ENCODE measurements at regions not wholly inside any gene's neighbourhood (a gene's known extent, or its start where the extent isn't known, plus 50 kb on each side); places are given as distances from the start of the nearest gene placed in this dataset.
"Not testable (repeated sequence)": the region's sequence is repeated elsewhere in the genome, so short reads cannot be mapped to it uniquely, and the experiment has no call there.

DNA sequence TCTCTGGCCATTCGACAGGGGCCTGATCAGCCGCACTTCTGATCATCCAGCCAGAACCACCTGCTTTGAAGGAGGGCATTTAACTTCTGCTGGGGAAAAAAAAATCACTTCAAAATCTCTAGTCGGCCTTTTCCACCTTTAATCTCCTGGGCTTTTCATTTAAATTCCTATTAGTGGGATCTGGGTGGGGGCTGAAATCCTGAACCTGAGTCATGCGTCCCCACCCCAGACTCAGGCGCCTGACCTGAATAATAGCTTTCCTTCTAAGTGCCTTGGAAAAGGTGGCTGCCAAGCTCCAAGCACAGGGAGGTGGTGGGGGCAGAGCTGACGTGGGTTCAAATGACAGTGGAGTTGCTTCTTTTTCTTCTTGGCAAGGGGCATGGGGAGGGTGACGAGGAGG, 246.0 kb upstream of the EXOC2 start:
- no peak for DNase-seq (ENCODE audit: low spot score)

DNA sequence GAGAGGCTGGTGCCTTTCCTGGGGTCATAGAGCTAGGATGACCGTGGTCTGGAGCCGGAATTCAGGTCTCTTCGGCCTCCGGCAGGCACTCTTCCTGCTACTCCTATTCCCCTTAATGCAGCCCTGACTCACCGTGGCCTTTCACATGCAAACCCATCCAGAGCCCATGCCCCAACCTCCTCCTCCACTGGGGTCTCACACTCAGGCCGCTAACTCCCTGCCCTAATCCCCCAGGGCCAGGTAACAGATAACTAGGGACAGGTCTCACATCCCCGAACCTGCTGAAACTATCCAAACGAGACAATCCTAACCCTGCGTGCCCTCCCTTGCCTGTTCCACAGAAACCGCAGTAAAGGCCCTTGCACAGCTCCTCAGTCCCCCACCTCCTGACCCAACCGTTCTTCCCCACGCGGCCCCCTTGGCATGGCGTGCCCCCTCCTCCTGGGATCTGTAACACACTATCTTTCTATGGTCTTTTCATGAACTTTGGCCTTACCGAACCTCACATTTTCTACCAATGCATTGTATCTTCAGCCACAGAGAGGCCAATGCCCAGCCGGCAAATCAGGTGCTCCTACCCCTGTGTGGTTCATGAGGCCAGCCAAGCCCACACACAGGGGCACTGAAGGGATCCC, 245.4 kb upstream of the EXOC2 start:
- DNase-seq (ENCODE audit: low spot score) = no peak

DNA sequence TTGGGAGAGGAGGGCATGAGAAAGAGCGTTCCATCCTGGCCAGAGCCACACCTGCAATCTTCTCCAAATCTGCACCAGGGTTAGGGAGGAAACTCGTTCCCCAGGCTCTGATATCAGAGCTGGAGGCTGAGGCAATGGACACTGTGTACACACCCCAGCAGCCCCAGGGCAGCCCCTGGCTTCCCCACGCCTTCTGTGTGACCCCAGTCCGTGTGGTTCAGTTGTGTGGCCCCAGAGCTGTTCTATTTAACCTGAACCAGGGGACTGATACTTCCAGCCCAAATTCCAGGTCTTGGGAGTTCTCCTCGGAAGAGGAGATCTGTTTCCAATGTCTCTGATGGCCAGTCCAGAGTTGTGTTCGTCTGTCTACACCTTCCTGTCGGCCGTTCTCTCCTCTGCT, 242.6 kb upstream of the EXOC2 start:
- DNase-seq (ENCODE audit: low spot score) = no peak

DNA sequence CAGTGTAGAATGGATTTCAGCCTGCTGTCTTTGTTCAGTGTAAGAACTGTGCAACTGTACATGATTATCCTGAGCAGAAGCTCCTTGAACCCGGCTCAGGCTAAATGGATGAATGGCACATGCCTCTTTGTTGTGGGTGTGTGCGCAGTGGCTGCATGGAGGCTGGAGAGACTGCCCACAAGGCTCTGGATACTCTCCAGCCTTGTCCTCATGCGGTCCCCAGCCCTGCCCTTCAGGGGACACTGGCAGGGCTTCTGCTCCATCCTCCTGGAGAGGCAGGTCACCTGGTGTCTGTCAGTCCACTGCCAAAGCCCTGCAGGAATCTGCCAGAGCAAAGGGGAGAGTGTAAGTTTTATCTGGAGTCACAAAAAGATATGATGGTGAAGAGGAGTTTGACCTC, 241.7 kb upstream of the EXOC2 start:
- no peak for DNase-seq (ENCODE audit: low spot score)

DNA sequence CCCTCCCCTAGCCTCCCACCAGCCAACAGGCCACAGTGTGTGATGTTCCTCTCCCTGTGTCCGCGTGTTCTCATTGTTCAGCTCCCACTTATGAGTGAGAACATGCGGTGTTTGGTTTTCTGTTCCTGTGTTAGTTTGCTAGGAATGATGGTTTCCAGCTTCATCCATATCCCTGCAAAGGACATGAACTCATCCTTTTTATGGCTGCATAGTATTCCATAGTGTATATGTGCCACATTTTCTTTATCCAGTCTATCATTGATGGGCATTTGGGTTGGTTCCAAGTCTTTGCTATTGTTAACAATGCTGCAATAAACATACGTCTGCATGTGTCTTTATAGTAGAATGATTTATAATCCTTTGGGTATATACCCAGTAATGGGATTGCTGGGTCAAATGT, 239.0 kb upstream of the EXOC2 start:
- DNase-seq (ENCODE audit: low spot score) = not testable (repeated sequence)

DNA sequence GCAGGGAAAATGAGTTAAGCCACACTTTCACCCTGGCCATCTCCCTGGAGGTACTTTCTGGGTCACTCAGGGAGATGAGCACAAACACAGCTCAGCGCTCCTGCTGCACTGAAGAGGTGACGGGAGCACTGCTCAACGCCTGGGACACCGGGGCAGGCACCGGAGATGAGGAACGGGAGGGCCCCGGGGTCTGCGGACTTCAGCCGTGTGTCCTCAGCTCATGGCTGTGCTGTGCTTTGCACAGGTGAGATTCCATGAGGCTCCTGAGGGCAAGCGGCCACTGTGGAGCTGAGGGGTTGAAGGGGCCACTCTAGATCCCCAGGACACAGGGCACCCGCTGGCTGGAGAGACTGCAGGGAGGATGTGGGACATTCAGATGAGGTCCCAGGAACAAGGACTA, 234.2 kb upstream of the EXOC2 start:
- DNase-seq (ENCODE audit: low spot score) = no peak

DNA sequence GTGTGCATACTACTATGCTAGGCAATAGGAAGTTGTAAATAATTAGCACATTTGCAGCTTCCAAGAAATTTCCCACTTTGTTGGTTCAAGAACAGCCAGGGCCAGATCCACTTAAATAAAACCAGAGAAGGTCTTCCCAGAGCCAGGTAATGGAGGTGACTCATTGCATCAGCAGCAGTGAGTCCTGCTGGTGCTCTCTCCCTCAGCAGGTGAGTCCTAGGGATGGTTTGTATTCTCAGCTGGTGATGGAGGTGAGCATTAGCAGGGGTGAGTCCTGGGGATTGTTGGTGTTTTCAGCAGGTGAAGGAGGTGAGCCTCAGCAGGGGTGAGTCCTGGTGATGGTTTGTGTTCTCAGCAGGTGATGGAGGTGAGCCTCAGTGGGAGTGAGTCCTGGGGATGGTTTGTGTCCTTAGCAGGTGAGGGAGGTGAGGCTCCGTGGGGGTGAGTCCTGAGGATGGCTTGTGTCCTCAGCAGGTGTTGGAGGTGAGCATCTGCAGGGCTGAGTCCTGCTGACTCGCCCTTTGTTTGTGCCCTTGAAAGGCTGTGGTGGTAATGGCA, 232.8 kb upstream of the EXOC2 start:
- DNase-seq (ENCODE audit: low spot score) = no peak

DNA sequence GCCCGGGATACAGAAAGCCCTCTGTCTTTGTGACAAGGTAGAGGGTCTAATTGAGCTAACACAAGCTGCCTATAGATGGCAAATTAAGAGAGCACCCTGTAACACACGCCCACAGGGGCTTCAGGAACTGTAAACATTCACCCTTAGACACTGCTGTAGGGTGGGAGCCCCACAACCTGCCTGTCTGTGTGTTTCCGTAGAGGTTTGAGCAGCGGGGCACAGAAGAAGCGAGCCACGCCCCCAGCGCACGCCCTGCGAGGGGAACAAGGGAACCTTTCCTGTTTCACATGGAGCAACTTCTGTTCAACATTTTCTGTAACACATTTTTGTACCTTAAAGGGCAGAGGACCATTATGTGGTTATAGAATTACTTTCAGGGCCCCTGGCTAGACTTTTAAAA, 231.7 kb upstream of the EXOC2 start:
- DNase-seq (ENCODE audit: low spot score) = no peak

DNA sequence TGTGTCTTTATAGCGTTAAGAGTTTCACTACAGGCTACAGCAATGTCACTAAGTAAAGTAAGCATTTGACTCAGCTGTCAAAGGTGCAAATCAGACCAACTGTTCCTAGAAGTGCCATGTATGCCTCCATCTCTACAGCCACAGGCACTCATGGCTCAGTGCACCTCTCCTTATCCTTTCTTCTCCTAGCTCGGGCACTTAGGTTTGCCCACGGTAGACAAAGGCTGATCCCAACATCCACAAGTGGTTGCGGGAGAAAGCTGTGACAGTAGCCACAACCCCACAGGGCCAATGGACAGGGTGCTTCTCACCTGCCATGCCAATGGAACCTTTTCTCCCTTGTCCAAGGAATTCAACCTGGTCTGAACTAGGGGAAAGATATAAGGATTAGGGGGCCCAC, 228.5 kb upstream of the EXOC2 start:
- no peak for DNase-seq (ENCODE audit: low spot score)

DNA sequence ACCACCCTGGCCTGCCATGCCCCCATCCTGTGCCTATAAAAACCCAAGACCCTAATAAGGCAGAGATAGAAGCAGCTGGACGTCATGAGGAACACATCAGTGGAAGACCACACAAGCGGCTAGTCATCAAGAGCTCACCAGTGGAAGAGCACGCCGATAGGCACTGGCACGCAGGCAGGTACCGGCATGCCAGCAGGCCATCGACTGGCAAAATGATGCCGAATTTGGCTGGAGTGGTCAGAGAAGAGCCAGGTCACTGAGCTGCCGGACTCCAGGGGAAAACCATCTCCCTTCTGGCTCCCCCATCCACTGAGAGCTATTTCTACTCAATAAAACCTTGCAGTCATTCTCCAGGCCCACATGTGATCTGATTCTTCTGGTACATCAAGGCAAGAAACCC, 227.6 kb upstream of the EXOC2 start:
- DNase-seq (ENCODE audit: low spot score) = no peak

DNA sequence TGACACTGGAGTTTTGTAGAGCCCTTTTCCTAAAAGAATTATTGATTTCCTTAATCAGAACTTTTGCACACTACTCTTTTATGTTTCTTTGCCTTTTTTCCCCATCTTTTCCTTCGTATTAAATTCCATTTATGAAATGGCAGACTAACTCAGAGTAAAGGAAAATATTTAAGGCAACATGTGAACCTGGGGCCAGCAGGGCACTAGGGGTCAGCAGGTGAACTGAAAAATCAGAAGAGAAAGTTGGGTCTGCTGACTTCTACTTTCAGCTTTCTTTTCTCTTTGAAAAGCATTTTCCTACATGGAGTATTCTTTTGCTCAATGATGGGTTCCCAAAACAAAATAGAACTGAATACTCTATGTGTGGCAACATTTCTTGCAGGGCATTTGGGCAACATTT, 226.6 kb upstream of the EXOC2 start:
- no peak for DNase-seq (ENCODE audit: low spot score)

DNA sequence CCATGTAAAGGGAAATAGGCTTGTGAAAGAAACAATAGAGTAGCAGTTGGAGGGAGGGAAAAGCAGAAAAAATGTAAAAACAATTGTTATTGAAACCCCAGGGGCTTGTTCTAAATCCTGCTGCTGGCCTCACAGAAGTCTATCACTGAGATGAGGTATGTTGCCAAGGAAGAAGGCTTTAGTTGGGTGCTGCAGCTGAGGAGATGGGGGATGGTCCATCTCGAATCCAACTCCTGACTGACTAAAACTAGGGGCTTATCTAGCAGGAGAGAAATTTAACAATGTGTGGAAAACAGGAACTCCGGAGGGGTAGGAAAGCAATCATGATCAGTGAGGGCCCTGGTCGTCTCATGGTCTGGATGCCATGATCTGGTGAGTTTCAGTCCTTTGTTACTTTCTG, 225.0 kb upstream of the EXOC2 start:
- no peak for DNase-seq (ENCODE audit: low spot score)

DNA sequence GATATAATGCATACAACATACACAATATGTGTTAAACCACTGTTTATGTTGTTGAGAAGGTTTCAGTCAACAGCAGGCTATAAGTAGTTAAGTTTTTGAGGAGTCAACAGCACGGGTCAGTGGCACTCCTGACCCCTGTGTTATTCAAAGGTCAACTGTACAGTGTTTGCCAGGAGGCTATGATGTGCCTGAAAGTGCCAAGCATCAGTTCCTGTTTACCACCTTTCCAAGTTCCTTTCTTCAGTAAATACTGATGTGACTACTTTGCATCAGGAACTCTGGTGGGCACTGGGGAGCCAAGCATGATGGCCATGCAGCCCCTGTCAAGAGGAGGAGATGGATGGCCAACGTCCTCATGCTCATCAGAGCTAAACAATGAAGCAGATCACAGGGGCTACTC, 224.4 kb upstream of the EXOC2 start:
- DNase-seq (ENCODE audit: low spot score) = no peak

DNA sequence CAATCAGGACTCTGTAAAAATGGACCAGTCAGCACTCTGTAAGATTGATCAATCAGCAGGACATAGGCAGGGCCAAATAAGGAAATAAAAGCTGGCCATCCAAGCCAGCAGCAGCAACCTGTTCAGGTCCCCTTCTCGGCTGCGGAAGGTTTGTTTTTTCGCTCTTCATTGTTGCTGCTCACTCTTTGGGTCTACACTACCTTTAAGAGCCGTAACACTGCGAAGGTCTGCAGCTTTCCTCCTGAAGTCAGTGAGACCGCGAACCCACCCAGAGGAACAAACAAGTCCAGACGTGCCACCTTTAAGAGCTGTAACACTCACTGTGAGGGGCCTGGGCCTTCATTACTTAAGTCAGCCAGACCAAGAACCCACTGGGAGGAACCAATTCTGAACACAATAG, 223.2 kb upstream of the EXOC2 start:
- no peak for DNase-seq (ENCODE audit: low spot score)

DNA sequence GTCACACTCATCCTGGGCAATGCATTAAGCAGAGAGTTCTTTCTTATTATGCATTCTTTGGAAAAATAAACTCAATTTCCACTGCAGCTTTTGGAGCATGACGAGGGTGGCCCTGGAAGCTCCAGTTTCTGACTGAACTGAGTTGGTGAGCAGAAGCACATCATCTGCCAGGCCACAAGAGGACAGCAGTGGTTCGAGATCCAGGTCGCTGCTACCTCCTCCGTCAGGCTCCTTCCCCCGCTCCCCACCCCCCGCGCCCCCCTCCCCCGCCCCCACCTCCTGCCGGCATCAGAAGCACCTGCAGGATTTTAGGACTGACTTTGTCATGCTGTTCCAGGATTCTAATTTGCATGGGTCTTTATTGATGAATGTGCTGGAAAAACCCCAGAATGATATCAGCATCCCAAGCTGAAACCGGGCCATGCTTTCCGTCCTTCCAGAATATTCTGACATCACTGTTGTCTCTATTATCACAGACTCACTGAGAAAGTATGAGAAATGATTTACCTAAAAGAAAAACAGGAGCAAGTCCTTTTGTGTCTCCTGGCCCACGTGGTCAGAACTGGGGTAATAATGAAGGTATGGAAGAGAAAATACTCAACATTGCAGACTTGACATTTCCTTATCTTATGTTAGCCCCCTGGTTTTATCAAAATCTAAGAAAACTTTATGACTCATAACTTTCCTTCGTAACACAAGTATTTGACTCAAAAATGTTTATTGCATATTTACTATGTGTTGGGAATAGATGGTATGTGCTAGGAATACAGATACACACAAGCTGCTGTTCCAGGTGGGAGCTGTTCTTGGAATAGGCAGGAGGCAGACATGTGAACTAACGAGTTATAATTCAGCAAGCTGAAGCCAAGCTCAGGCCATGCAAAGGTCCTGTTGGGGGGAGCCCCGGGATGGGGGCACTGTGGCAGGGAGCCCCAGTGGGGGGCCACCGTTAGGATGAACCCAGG, 220.2 kb upstream of the EXOC2 start:
- DNase-seq (ENCODE audit: low spot score) = peak; percentile 32

DNA sequence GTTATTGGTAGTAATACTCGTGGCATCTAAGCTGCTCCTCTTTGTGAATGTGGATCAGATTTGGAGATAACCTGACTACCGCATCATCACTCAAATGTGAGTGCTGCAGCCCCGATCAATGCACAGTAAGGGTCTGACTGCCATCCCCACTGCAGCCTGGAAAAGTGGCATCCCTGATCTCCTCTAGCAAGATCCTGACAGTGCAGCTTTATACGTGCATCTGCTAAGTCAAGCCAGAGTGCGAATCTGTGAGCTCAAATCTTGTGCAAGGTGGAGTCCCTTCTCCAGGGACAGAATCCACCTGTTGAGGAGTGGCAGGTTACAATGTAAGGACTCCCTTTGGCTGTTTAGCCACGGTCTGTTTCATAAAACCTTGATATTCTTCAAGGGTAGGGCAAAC, 215.0 kb upstream of the EXOC2 start:
- DNase-seq (ENCODE audit: low spot score) = no peak

DNA sequence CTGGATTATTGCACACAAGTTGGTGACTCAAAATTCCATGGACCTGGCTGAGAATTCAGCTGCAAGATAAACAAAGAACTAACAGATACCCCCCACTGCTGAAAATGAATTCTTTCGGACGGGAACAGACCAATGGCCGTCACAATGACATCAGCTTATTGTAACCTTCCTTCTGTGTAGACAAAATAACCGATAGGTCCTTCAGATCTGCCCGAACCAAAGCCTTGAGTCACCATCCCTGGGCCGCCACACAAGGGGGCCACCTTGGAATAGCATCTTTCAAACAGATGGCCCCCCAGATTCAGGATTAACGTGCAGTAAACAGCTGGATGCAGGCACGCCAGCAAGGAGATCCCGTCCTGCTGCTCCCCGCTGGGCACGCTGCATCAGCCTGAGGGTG, 214.0 kb upstream of the EXOC2 start:
- DNase-seq (ENCODE audit: low spot score) = no peak

DNA sequence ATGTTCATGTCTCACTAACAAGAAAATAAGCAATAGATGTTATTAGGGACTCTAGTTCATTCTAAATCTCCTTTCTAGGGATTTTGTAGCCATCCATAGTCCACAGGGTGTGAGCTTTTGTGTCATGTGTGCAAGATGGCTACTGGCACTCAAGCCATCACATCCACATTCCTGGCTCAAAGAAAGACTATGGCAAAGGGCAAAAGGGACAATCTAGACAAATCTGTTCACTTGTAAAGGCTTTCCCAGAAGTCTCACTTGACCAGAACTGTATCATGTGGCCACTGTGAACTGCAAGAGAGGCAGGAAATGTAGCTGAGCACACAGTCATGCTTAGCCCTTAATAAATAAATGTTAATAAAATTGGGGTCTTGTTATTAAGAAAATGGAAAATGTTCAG, 212.6 kb upstream of the EXOC2 start:
- no peak for DNase-seq (ENCODE audit: low spot score)

DNA sequence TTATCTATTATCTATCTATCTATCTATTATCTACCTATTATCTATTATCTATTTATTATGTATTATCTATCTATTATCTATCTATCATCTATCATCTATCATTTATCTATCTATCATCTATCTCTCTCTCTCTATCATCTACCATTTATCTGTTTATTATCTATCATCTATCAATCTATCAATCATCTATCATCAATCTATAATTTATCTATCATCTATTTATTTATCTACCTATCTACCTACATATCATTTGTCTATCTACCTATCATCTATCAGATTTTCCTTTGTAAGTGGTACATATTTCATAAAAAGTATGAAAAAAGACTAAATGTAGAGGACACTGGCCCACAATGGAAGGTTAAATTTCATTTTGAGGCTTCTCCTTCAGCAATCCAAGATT, 212.1 kb upstream of the EXOC2 start:
- DNase-seq (ENCODE audit: low spot score) = no peak

DNA sequence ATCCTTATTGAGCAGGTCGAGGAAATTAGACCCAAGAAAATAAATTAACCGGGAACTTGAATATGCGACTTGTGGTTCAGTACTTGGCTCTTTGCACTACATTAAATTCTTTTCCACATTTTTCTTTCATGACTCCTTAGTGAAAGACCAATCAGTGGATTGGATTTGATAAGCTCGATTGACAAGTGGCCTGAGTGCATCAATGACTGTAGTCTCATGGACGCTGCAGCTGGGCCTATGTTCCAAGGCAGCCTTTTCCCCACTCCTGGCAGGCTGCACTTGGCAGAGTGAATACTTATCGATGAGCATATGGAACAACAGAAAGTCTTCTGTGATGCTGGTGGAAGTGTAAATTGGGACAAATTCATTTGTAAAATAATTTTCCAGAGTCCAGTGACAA, 210.8 kb upstream of the EXOC2 start:
- no peak for DNase-seq (ENCODE audit: low spot score)

DNA sequence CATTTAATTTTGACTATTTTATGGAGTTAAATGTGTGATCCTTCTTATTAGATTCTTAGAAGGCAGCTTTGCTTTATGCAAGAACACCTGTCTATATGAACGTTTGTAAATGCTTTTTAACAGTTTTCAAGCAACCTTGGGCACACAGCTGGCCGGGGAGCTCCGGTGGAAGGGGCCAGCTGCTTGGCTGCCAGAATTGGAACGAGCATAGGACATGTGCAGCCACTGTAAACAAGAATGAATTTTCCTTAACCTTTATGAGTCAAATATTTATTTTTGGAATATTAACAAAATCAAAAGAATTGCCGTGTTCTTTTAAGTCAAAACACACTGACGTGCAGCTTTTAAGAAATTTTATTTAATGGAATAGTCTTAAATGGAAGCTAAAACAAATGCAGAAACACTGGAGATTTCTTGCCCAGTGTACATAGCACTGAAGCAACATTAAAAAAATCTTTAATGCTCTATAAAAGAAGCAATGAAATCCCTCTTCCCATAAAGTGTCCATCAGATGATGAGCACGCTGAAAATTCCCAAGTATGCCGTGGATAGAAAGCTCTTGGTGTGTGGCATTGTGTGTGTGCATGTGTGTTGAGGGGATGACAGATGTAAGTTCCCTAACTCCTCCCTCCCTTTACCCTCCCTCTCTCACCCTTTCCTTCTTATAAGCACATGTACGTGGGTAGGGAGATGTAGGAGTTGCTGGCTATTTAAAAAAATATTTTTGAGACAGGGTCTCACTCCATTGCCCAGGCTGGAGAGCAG, 208.9 kb upstream of the EXOC2 start:
- DNase-seq (ENCODE audit: low spot score) = no peak

DNA sequence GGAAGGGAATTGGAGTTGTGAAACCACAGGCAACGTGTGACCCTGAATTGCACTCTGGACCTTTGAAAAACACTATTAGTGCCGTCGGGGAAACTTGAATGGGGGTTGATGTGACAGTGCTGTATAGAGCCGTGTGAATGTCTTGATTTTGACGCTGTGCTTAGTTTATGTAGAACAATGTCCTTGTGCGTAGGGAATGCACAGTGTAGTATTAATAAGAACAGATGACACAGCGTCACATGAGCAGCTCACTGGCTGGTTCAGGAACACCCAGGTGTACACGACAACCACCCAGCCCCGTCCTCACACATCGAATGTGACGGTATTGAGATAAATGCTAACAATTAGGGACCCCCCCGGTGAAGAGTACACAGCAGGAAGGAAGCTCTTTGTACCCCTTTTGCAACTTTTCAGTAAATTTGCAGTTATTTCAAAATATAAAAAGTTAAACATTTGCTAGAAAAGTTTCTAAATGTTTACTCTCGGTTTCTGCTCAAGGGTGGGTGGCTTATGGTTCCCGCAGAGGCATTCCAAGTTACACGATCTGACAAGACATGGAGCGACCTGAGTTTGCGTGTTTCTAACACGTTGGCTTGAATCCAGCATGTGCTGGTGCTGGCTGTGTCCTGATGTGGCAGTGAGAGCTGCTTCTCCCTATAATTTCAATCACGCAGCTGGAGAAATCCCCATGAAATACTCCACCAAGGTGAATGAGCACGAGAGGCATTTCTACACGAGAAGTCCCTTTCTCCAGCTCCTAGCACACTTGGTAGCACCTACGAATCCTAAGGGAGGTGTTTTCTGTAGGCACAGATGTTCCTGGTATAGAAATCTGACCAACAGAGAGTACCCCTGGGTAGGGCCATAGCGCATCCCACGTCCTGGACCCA, 208.0 kb upstream of the EXOC2 start:
- DNase-seq (ENCODE audit: low spot score) = no peak

All from HuH-7.5 (cell line).